Astrocyte of the hippocampus (primary cell): ENCODE measurements at regions not wholly inside any gene's neighbourhood (a gene's known extent, or its start where the extent isn't known, plus 50 kb on each side); places are given as distances from the start of the nearest gene placed in this dataset.
"Not testable (repeated sequence)": the region's sequence is repeated elsewhere in the genome, so short reads cannot be mapped to it uniquely, and the experiment has no call there.

ENCODE experiments used
- DNase-seq: peaks from one replicate; pipeline ENCODE4 v3.0.0; 2011; ENCODE audit warnings: low read depth, low spot score

DNA sequence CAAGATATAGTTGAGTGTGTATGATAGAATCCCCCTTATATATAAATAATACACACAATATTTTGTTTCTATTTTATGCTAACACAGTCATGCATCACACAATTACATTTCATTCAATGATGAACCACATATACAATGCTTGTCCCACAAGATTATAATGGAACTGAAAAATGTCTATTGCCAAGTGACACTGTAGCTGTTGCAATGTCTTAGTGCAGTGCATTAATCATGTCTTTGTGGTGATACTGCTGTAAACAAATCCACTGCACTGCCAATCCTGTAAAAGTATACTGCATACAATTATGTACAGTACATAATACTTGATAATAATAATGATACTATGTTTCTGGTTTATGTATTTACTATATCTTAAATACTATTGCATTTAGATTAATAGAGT is 512.1 kb upstream of the CNTN3 start:
- no peak for DNase-seq

DNA sequence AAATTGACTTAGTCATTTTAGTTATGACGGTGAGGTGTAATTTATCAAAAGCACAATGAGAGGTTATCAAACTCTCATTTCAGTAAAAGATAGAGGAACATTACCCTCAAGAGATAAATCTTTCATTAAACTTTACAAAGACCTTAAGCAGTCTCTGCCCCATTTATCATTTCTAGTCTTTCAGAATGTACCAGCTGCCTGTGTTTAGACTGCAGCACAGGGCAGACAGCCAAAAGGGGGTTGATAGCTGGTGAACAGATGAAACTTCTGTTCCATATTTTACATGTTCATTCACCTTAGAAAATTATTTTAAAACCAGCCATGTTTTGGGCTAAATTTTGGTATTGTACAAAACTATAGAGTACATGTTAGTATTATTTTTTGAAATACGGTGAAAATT is 514.6 kb upstream of the CNTN3 start:
- DNase-seq: no peak

DNA sequence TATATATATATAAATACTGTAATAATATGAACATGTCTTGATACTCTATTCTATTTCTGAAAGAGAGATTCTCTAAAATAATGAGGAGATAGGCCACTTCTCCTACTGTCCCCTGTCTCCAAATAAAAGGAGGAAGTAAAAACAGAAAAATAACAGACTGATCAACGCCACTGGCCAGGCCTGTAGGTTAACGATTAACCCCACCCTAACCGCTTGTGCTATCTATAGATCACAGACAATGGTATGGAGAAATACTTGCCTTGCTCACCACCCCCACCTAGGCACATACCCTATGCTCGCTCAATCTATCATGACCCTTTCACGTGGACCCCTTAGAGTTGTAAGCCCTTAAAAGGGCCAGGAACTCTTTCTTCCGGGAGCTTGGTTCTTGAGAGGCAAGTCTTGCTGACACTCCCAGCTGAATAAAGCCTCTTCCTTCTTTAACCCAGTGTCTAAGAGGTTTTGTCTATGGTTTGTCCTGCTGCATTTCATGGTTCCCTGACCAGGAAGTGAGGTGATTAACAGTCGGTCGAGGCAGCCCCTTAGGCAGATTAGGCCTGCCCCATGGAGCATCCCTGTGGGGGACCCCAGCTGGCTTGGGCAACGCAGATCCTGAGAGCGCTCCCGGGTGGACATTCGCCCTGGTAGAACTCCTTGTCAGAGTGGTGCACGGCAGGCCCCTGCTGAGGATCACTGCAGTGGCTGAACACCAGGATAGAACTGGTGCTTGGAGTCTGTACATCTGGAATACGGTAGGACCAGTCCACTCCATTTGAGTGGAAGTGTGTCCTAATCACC is 521.8 kb upstream of the CNTN3 start:
- no peak for DNase-seq

DNA sequence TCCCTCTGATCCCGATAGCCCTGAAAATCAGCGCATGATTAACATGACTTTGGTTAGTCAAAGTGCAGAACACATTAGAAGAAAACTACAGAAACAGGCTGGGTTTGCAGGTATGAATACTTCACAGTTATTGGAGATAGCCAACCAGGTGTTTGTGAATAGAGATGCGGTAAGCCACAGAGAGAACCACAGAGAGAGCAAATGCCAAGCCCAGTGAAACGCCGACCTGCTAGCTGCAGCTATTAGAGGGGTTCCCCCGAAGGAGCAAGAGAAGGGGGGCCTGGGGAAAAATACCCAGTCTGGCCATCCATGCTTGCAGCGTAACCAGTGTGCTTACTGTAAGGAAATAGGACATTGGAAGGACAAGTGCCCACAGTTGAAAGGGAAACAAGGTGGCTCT is 523.9 kb upstream of the CNTN3 start:
- no peak for DNase-seq

DNA sequence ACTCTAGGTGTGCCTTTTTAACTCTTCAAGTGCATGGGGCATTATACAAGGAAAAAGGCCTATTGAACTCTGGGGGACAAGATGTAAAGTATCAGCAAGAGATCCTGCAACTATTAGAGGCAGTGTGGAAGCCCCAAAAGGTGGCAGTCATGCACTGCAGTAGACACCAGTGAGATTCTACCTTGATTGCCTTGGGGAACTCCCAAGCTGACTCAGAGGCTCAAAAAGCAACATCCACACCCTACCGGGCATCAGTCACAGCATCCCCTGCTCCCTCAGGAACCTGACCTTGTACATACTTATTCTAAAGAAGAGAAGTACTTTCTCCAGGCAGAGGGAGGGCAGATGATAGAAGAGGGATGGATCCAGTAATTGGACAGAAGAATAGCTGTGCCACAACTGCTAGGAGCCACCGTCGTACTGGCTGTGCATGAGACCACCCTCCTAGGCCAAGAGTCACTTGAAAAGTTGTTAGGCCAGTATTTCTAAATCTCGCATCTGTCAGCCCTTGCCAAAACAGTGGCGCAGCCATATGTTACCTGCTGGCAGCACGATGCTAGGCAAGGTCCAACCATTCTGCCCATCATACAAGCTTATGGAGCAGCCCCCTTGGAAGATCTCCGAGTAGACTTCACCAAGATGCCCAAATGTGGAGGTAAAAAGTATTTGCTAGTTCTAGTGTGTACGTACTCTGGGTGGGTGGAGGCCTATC is 523.1 kb upstream of the FRG2C start:
- no peak for DNase-seq

DNA sequence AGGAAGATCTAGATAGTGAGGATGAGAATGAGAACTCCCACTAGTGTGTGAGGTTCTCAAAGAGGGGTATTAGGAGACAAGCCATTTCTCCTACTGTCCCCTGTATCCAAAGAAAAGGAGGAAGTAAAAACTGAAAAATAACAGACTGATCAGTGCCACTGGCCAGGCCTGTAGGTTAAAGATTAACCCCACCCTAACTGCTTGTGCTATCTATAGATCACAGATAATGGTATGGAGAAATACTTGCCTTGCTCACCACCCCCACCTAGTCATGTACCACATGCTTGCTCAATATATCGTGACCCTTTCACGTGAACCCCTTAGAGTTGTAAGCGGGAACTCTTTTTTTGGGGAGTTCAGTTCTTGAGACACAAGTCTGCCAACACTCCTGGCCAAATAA is 519.7 kb upstream of the FRG2C start:
- no peak for DNase-seq

DNA sequence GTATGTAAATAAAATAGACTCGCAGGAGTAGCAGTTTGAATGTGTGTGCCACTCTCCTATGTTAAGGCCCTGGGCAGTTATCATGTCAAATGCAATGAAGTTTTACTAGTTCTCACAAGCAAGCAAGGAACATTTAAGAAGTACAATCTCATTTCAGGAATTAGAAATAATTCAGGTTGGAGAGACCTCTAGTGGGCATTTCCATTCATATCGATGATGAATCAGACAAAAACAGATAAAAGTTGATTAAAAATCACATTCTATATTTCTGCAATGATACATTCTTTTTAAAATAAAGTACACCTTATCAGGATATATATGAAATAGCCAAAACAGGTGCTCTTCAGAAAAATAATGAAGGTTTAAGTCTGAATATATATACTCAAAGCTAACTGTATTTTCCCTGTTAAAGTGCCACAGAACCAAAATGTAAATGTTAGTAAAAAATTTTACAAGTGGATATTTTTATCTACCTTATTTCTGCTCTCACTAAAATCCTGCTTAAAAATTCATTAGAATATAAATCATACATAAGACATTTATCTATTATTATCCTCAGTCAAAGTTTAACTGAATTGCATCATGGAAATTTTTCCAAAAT is 492.4 kb upstream of the FRG2C start:
- peak; percentile 31 for DNase-seq

DNA sequence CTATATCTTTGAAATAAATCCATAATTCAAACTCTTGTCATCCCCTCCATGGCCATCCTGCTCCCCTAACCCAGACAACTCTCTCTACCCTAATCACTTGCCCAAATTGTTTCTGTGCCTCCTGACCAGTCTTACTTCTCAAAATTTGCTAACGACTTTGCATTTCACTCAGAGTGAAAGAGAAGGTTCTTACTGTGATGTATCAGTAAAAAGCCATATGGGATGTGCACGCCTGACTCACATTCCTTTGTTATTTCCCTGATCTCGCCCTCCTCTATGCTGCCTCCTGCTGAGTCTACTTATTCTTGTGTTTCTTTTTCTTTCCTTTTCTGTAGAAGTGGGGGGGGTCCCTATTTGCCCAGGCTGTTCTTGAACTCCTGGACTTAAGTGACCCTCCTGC is 487.2 kb upstream of the FRG2C start:
- no peak for DNase-seq

DNA sequence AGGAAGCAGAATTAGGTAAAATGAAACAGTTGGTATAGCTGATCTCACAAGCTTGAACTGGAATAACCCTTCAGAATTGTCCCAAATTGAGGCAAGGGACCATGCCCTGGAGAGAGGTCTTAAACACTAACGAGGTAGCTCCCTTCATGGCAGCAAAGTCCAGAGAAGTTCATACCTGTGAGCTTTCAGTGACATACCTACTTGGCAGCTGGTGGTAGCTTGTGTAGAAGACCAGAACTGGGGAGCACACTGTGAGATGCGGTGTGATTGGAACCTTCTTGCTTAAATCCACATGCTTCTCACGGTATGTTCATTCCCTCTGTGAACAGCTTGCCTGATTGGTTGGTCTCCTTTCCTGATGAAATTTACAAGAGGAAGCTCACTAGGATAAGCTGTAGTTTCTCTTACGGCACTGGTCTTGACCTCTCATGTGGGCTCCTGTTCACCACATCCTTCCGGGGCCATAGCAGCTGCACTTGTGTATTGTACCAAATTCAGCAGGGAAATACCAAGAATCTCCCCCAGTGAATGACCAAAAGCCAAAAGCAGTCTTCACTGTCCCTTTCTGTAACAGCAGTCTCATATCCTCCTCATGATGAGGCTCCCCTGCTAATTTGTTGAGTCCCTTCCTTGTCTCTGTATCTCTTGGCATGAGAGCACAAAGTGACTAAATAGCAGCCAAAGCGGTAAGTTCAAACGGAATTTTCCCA is 483.7 kb upstream of the FRG2C start:
- DNase-seq: no peak

DNA sequence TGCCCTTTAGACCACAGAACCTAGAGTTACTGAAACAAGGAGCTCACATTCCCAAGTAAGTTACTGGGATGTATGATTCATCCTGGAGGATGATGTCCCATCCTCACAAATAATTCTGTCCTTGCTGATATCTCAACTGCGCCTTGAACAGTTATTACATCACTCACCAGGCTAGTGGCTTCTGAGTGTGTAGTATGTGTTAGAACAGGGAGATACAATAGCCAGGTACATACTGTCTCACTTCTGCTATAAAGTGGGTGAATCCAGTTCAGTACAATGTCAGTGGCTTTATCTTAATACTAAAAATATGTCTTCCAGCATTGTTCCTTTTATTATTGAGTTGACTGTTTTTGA is 483.2 kb upstream of the FRG2C start:
- no peak for DNase-seq

DNA sequence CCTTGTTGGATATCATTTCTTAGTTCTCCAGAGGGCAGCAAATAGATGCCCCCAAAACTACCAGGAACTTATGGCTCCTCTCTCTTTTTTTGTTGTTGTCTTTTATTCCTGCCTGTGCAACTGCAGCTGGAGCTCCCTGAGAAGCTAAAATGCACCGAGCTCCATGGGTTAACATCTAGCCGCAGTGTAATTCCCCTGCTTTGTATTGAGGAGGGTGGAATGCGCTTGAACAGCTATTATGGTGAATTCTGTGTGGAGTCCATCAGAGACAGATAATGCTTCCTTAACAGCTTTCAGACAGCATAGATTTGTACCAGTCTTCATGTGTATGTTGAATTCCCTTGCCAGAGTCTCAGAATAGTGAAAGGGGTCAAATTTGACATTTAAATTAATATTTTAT is 475.2 kb upstream of the FRG2C start:
- DNase-seq: no peak

DNA sequence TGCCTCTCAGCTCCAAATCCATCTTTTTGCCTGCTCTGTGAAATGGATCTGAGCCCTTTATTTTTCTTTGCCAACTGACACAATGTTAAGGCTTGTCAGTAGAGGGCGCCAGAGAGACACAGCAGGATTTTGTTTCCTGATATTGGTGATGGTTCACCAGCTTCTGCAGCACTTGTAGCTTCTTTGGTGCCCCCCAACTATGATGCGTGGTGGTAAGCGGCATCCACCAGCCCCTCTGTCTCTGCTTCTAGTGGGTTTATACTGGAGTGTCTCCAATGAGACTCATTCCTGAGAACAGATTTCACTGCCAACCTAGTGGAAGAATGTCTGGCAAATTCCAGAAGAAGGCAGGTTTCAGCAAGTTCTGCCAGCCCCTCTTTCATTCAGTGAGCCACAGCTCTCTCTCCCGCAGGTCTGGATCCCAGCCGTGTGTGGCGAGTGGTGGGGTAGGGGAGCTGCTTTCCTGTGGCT is 471.9 kb upstream of the FRG2C start:
- peak; percentile 40 for DNase-seq

DNA sequence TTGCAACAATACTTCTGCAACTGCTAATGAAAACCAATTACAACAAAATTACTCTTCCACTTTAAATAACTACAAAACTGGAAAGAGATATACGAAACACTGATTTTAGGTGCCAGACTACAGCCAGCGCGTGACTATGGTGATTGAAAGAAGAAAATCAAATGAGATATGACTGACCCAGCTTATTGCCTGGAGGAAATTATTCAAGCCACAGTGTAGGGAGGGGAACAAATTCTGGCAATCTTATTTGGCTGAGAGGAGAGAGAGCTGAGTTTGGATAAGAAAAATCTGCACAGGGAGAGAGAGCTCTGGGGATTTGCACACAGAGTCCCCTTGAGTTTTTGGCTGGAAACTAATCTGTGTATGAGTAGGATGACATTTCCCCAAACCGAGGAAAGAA is 470.3 kb upstream of the FRG2C start:
- DNase-seq: no peak

DNA sequence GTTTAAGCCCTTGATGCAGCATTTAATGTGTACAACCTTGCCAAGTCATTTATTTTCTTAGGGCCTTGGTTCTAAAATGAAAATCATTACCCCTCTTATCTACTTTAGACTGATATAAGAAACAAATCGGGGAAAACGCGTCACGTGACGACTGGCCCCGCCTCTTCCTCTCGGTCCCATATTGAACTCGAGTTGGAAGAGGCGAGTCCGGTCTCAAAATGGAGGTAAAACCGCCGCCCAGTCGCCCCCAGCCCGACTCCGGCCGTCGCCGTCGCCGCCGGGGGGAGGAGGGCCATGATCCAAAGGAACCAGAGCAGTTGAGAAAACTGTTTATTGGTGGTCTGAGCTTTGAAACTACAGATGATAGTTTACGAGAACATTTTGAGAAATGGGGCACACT is 449.8 kb upstream of the FRG2C start:
- not testable (repeated sequence) for DNase-seq

DNA sequence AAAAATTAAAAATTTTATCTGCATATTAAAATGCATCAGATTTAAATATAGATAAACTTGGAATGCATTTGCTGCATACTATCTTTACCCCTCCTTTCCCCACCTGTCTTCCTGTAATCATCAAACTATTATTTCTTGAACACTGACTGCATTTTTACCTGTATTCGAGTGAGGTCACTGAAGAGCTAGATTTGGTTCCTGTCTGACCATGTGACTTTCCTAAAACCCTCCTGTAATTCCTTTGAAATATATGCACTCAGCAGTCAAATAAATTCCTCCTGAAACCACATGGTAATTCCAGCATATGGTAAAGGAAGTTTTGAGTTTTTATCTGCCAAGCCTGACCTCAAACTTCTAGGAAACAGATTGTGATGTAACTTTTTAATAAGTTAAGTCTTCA is 445.6 kb upstream of the FRG2C start:
- DNase-seq: no peak

DNA sequence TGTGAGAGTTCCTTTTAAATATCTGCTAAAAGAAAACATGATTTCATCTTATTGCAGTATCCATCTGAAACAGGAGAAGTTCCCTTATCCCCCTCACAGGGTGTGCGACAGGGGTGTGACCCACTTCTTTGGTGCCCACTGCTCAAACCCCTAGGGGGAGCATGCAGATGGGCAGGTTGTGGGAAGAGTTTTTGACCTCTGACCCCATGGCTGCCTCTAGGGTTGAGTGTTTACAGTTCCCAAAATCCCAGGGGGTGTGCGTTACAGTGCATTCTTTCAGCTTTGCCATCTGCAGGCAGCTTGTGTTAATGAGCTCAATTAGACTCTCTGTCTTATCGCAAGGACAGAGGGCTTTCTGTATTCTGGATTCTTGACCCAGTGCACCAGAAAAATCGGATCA is 443.2 kb upstream of the FRG2C start:
- no peak for DNase-seq

DNA sequence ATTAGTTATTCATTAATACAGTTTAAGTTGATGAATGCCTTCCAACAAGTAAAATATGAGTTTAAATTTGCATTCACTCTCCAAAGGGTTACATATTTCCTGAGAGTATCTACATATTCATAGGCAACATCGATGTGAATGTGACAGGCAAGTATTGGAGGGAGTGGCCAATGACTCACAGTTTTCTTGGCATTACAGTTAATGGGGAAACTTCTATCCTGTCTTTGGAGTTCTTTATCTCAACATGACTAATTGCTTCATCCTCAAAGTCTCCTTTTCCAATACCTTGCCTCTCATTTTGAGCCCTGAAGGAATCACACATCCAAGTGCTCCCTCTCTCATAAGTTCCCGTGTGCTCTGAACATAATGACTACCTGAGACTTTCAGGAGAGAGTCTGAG is 439.7 kb upstream of the FRG2C start:
- no peak for DNase-seq

DNA sequence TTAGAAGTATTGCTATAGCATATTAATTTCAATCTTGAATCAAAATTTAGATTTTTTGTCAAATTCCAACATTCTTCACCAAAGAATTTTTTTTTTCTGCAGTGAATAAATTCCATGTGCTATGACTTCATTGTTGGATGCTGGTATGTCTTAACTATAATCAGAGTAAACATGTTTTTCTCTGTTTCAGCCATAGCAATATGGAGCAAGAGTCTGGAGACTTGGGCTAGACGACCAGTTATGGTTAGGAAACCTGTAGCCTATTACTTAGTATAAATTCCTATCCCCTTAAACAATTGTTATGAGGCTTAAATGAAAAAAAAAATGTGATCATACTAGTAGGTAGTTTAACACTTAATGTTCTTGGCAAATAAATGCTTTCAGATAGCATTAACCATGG is 431.9 kb upstream of the FRG2C start:
- no peak for DNase-seq

DNA sequence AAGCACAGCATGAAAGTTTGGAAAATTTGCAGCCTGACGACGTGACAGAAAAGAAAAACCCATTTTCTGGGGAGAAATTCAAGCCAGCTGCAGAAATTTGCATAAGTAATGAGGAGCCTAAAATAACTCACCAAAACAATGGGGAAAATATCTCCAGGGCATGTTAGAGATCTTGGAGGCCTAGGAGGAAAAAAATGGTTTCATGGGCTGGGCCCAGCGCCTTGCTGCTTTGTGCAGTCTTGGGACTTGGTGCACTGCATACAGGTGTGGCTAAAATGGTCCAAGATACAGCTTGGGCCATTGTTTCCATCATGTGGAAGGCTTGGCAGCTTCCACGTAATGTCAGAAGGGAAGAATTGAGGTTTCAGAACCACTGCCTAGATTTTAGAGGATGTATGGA is 428.5 kb upstream of the FRG2C start:
- no peak for DNase-seq

DNA sequence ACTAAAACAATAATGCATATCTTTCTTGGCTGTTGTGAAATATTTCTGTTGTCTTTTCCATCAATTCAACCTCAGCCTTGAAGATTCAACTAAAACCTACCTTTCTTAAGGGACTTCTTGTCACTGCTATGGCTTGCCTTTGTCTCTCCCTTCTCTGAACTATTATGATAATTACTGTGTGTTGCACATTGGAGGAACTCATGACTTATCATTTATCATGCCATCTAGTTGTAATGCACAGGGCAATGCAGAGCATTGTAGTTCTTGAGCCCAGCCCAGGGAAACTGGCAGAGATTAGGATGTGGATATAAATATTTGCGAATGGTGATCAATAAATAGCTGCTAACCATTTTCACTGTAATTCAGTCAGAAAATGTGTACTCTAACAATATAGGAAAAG is 427.1 kb upstream of the FRG2C start:
- no peak for DNase-seq

DNA sequence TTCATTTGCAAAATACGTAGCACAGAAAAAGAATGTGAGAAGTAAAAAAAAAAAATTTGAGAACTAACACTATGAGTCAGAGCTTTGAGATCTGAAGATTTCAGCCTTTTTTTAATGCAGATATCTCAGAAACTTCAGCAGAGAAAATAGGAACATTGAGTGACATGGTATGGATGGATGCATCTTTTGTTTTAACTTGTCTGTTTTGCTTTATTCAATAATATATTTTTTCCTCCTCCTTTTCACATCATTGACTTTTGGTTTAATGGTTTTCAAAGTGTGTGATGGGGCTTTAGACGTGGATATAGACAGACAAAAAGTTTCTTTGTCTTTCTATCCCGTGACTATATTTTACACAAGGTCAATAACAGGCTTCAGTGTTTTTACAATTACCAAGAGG is 426.7 kb upstream of the FRG2C start:
- DNase-seq: no peak

DNA sequence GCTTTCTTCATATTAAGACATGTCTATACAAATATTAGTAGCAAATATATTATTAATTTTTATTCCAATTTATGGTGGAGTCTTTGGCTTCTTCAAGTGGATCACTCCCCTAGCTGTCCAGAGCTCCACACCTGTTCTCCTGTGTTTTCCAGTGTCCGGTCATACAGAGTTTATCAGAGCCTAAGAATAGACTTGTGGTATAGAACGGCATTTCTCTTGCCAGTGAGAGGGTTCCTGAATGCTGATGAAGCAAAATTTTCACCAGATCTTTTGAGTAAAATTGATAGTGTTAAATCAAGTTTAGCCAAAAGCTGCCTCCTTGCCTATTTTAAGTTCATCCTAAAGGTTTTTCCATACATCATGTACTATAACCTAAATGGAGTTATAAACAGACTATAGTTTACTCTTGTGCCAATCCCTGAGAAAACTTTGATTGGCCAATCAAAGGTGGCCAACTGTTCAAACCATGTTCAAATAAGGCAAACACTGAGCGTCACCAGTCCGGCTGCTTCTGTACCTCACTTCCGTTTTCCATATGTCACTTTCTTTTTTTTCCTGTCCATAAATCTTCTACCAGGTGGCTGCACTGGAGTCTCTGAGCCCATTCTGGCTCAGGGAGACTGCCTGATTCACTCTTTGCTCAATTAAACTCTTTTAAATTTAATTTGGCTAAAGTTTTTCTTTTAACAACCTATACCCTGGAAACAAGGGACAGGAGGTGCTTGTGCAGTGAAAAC is 422.7 kb upstream of the FRG2C start:
- not testable (repeated sequence) for DNase-seq
